Stimulated activated CD8-positive, alpha-beta memory T cell treated with anti-CD3 and anti-CD28 coated beads, Interleukin-4, amount 100 ng/mL, for 4 hours (primary cell): ENCODE measurements at regions not wholly inside any gene's neighbourhood (a gene's known extent, or its start where the extent isn't known, plus 50 kb on each side); places are given as distances from the start of the nearest gene placed in this dataset.
"Not testable (repeated sequence)": the region's sequence is repeated elsewhere in the genome, so short reads cannot be mapped to it uniquely, and the experiment has no call there.

Experiments used
- DNase-seq, 2 donors: peaks; one replicate each; pipeline ENCODE4 v3.0.0-alpha.2; 2020; ENCODE audit warnings: low read depth in 2 of 2, low spot score in 1 of 2

- no peak for DNase-seq
These were observed 1048.2 kb downstream of the SLC16A7 start for GRCh38 chr12:60644076-60644475.

- DNase-seq, result no peak
These were observed 1071.1 kb downstream of the SLC16A7 start for GRCh38 chr12:60666895-60667294.

GRCh38 chr12:60672949-60673348 lies 1077.1 kb downstream of the SLC16A7 start:
- no peak for DNase-seq

GRCh38 chr12:60684988-60685655 lies 1089.3 kb downstream of the SLC16A7 start:
- DNase-seq, result no peak

GRCh38 chr12:60689137-60689536 lies 1093.3 kb downstream of the SLC16A7 start:
- no peak for DNase-seq

- DNase-seq, result no peak
These were observed 1097.3 kb downstream of the SLC16A7 start for GRCh38 chr12:60693019-60693626.

GRCh38 chr12:60704171-60704914 lies 1108.5 kb downstream of the SLC16A7 start:
- DNase-seq, result no peak

GRCh38 chr12:60710246-60710645 lies 1114.4 kb downstream of the SLC16A7 start:
- DNase-seq, result no peak

- DNase-seq, result no peak
These were observed 1118.5 kb downstream of the SLC16A7 start for GRCh38 chr12:60714141-60714900.

- no peak for DNase-seq
These were observed 1128.6 kb downstream of the SLC16A7 start for GRCh38 chr12:60724475-60724874.

- no peak for DNase-seq
These were observed 1129.2 kb downstream of the SLC16A7 start for GRCh38 chr12:60724984-60725383.

GRCh38 chr12:60752589-60752988 lies 1156.8 kb downstream of the SLC16A7 start:
- DNase-seq, result no peak

- DNase-seq, result no peak
These were observed 1162.4 kb downstream of the SLC16A7 start for GRCh38 chr12:60758224-60758623.

- DNase-seq, result no peak
These were observed 1165.1 kb downstream of the SLC16A7 start for GRCh38 chr12:60760965-60761364.

- not testable (repeated sequence) for DNase-seq
These were observed 1205.3 kb downstream of the SLC16A7 start for GRCh38 chr12:60801166-60801565.

- DNase-seq, result no peak
These were observed 1207.3 kb downstream of the SLC16A7 start for GRCh38 chr12:60803147-60803546.

GRCh38 chr12:60805364-60805763 lies 1209.5 kb downstream of the SLC16A7 start:
- no peak for DNase-seq

GRCh38 chr12:60819794-60820193 lies 1224.0 kb downstream of the SLC16A7 start:
- no peak for DNase-seq

- DNase-seq, result no peak
These were observed 1226.8 kb downstream of the SLC16A7 start for GRCh38 chr12:60822580-60822979.

- DNase-seq, result no peak
These were observed 1234.6 kb downstream of the SLC16A7 start for GRCh38 chr12:60830381-60830780.

- DNase-seq, result no peak
These were observed 1236.5 kb downstream of the SLC16A7 start for GRCh38 chr12:60832290-60832689.

- no peak for DNase-seq
These were observed 1238.5 kb downstream of the SLC16A7 start for GRCh38 chr12:60834372-60834771.
